H9 (cell line): ENCODE measurements at regions not wholly inside any gene's neighbourhood (a gene's known extent, or its start where the extent isn't known, plus 50 kb on each side); places are given as distances from the start of the nearest gene placed in this dataset.

Source experiments
- DNase-seq: peaks from one replicate; pipeline ENCODE4 v3.0.0-alpha.2; 2017
- H2AFZ ChIP-seq: one replicate; pipeline ENCODE4 v1.6.1; 2013; ENCODE audit warnings: mild to moderate bottlenecking, low read length, control low read depth, moderate library complexity
- H2AK5ac ChIP-seq: 2 replicates; pipeline ENCODE4 v1.6.1; 2013; ENCODE audit warnings: low read length, control low read depth, mixed read lengths; ENCODE audit not compliant: insufficient read length
- H2BK120ac ChIP-seq: one replicate; pipeline ENCODE4 v1.6.1; 2013; ENCODE audit warnings: low read depth, mild to moderate bottlenecking, low read length, control low read depth, inconsistent platforms; ENCODE audit not compliant: poor library complexity, severe bottlenecking
- H2BK12ac ChIP-seq: 2 replicates; pipeline ENCODE4 v1.6.1; 2013; ENCODE audit warnings: low read length, control low read depth, mixed read lengths, low read depth; ENCODE audit not compliant: insufficient read length
- H2BK15ac ChIP-seq: 2 replicates; pipeline ENCODE4 v1.6.1; 2013; ENCODE audit warnings: low read depth, low read length, control low read depth
- H2BK20ac ChIP-seq: one replicate; pipeline ENCODE4 v1.6.1; 2013; ENCODE audit warnings: low read depth, mild to moderate bottlenecking, low read length, control low read depth, inconsistent platforms; ENCODE audit not compliant: poor library complexity, severe bottlenecking
- H2BK5ac ChIP-seq: 2 replicates; pipeline ENCODE4 v1.6.1; 2013; ENCODE audit warnings: low read length, control low read depth, mixed read lengths; ENCODE audit not compliant: insufficient read length
- H3K14ac ChIP-seq: 2 replicates; pipeline ENCODE4 v1.6.1; 2013; ENCODE audit warnings: low read length, control low read depth; ENCODE audit not compliant: insufficient read depth
- H3K18ac ChIP-seq: 2 replicates; pipeline ENCODE4 v1.6.1; 2013; ENCODE audit warnings: low read depth, mild to moderate bottlenecking, mixed read lengths, low read length, control low read depth; ENCODE audit not compliant: insufficient read length
- H3K23ac ChIP-seq: 2 replicates; pipeline ENCODE4 v1.6.1; 2013; ENCODE audit warnings: low read length, control low read depth, mixed read lengths, low read depth; ENCODE audit not compliant: insufficient read length
- H3K23me2 ChIP-seq: 2 replicates; pipeline ENCODE4 v1.6.1; 2013; ENCODE audit warnings: low read depth, mild to moderate bottlenecking, mixed read lengths, low read length, control low read depth; ENCODE audit not compliant: insufficient read length, poor library complexity, severe bottlenecking
- H3K27ac ChIP-seq: 2 replicates; pipeline ENCODE4 v1.5.1; 2013; ENCODE audit warnings: low read length, control low read depth, mixed read lengths, low read depth; ENCODE audit not compliant: insufficient read length
- H3K27me3 ChIP-seq: 2 replicates; pipeline ENCODE4 v1.6.1; 2013; ENCODE audit warnings: low read length, control low read depth, inconsistent platforms; ENCODE audit not compliant: insufficient read depth
- H3K4ac ChIP-seq: 2 replicates; pipeline ENCODE4 v1.6.1; 2013; ENCODE audit warnings: low read depth, mild to moderate bottlenecking, control low read depth, inconsistent platforms, low read length, moderate library complexity
- H3K4me1 ChIP-seq: 2 replicates; pipeline ENCODE4 v1.6.1; 2013; ENCODE audit warnings: low read length, control low read depth, inconsistent platforms; ENCODE audit not compliant: insufficient read depth
- H3K4me2 ChIP-seq: 2 replicates; pipeline ENCODE4 v1.6.1; 2013; ENCODE audit warnings: low read length, control low read depth, mixed read lengths; ENCODE audit not compliant: insufficient read length, insufficient read depth
- H3K56ac ChIP-seq: 2 replicates; pipeline ENCODE4 v1.6.1; 2013; ENCODE audit warnings: low read depth, mild to moderate bottlenecking, mixed read lengths, low read length, control low read depth; ENCODE audit not compliant: insufficient read length
- H3K79me1 ChIP-seq: 2 replicates; pipeline ENCODE4 v1.6.1; 2013; ENCODE audit warnings: low read depth, mild to moderate bottlenecking, moderate library complexity, low read length, control low read depth, inconsistent platforms; ENCODE audit not compliant: insufficient read depth, poor library complexity, severe bottlenecking
- H3K79me2 ChIP-seq: 2 replicates; pipeline ENCODE4 v1.6.1; 2013; ENCODE audit warnings: low read length, control low read depth, inconsistent platforms; ENCODE audit not compliant: insufficient read depth
- H3K9ac ChIP-seq: 2 replicates; pipeline ENCODE4 v1.6.1; 2013; ENCODE audit warnings: low read length, control low read depth, mixed read lengths; ENCODE audit not compliant: insufficient read length; ENCODE audit errors: extremely low read depth
- H3K9me3 ChIP-seq: one replicate; pipeline ENCODE4 v1.6.1; 2013; ENCODE audit warnings: low read depth, low read length, inconsistent platforms; ENCODE audit not compliant: control insufficient read depth
- H3T11ph ChIP-seq: one replicate; pipeline ENCODE4 v1.6.1; 2013; ENCODE audit warnings: mild to moderate bottlenecking, low read length, control low read depth, inconsistent platforms
- H4K20me1 ChIP-seq: one replicate; pipeline ENCODE4 v1.6.1; 2013; ENCODE audit not compliant: control insufficient read depth, insufficient read length, insufficient read depth
- H4K5ac ChIP-seq: 2 replicates; pipeline ENCODE4 v1.6.1; 2013; ENCODE audit warnings: low read depth, mild to moderate bottlenecking, mixed read lengths, low read length, control low read depth; ENCODE audit not compliant: insufficient read length
- H4K8ac ChIP-seq: replicated peaks from 2 replicates; pipeline ENCODE4 v1.6.1; 2013; ENCODE audit warnings: low read length, control low read depth, mixed read lengths, low read depth; ENCODE audit not compliant: insufficient read length
- H4K91ac ChIP-seq: 2 replicates; pipeline ENCODE4 v1.6.1; 2013; ENCODE audit warnings: low read depth, mild to moderate bottlenecking, moderate library complexity, mixed read lengths, low read length, control low read depth; ENCODE audit not compliant: insufficient read length
- H3K27ac Mint-ChIP-seq, 3 experiments: 2 replicates in 2 of 3; 3 replicates in 1 of 3; pipeline ENCODE4 v1.8.0; 2020 to 2021; ENCODE audit warnings: mixed read lengths in 3 of 3, mild to moderate bottlenecking in 1 of 3, moderate library complexity in 1 of 3
- H3K27me3 Mint-ChIP-seq: 2 replicates; pipeline ENCODE4 v1.8.0; 2021; ENCODE audit warnings: low read depth, mild to moderate bottlenecking, moderate library complexity, mixed read lengths
- H3K36me3 Mint-ChIP-seq, 3 experiments: 2 replicates in 2 of 3; 3 replicates in 1 of 3; pipeline ENCODE4 v1.8.0; 2020 to 2021; ENCODE audit warnings: low read depth in 3 of 3, mixed read lengths in 3 of 3; ENCODE audit not compliant: insufficient read depth in 1 of 3
- H3K4me1 Mint-ChIP-seq, 2 experiments: 2 replicates each; pipeline ENCODE4 v1.8.0; 2020; ENCODE audit warnings: mixed read lengths in 2 of 2
- H3K4me3 Mint-ChIP-seq, 2 experiments: 2 replicates in 1 of 2; 3 replicates in 1 of 2; pipeline ENCODE4 v1.8.0; 2020 to 2021; ENCODE audit warnings: mild to moderate bottlenecking in 2 of 2, mixed read lengths in 2 of 2, moderate library complexity in 1 of 2
- H3K9me3 Mint-ChIP-seq, 2 experiments: 2 replicates in 1 of 2; 3 replicates in 1 of 2; pipeline ENCODE4 v1.8.0; 2020; ENCODE audit warnings: mild to moderate bottlenecking in 2 of 2, mixed read lengths in 2 of 2, moderate library complexity in 1 of 2
- CTCF ChIP-seq: fragments of 200-600 bp; sonication (generic); conservative IDR thresholded peaks from 3 replicates; pipeline ENCODE4 v1.8.0; 2021; ENCODE audit warnings: antibody characterized with exemption, mild to moderate bottlenecking
- WGBS: extraction: QIAGEN DNeasy Blood & Tissue Kit; methylation state at CpG from one replicate; pipeline ENCODE4 v1.1.7; 2013; ENCODE audit warnings: missing lambda C conversion rate, low lambda C conversion rate, mixed read lengths; ENCODE audit not compliant: insufficient read length; ENCODE audit errors: extremely low coverage; 5-methylcytosine and 5-hydroxymethylcytosine counted together

- H3K79me2 ChIP-seq = no peaks in the 10 kb centered on the region
- no peak overlapping the region for H3K56ac ChIP-seq
- no peak overlapping the region for H2BK20ac ChIP-seq
- DNase-seq = no peak
- no peak overlapping the region for H3K27ac Mint-ChIP-seq
- no peak overlapping the region for H4K91ac ChIP-seq
- no peak overlapping the region for H3K4me2 ChIP-seq
- no peak overlapping the region for H3K23ac ChIP-seq
- no peak overlapping the region for H3T11ph ChIP-seq
- no peak overlapping the region for H2BK120ac ChIP-seq
- no peak overlapping the region for H3K18ac ChIP-seq
- no peaks in the 10 kb centered on the region for H3K9me3 ChIP-seq
- no peak overlapping the region for H2BK12ac ChIP-seq
- no peak overlapping the region for H3K9ac ChIP-seq
- H3K4me1 Mint-ChIP-seq = peaks cover 0 to under 1% of the 10 kb centered on the region in 2 experiments; a peak in 2 of 4 replicates
- H3K9me3 Mint-ChIP-seq = no peaks in the 10 kb centered on the region
- TF ChIP-seq CTCF = no peak
- H3K4me3 Mint-ChIP-seq = no peak overlapping the region
- no peaks in the 10 kb centered on the region for H3K27me3 ChIP-seq
- no peak overlapping the region for H2BK5ac ChIP-seq
- no peak overlapping the region for H4K8ac ChIP-seq
- no peaks in the 10 kb centered on the region for H3K79me1 ChIP-seq
- no peaks in the 10 kb centered on the region for H3K27me3 Mint-ChIP-seq
- no peaks in the 10 kb centered on the region for H3K36me3 Mint-ChIP-seq
- no peaks in the 10 kb centered on the region for H4K20me1 ChIP-seq
- no peaks in the 10 kb centered on the region for H3K23me2 ChIP-seq
- H3K14ac ChIP-seq = no peak overlapping the region
- no peak overlapping the region for H2BK15ac ChIP-seq
- no peak overlapping the region for H3K4ac ChIP-seq
- no peaks in the 10 kb centered on the region for H3K4me1 ChIP-seq
- no peak overlapping the region for H4K5ac ChIP-seq
- no peak overlapping the region for H2AK5ac ChIP-seq
- WGBS = no CpG with 5 or more reads among the region's 4 CpGs
- H3K27ac ChIP-seq = no peak overlapping the region
- H2AFZ ChIP-seq = no peak overlapping the region
These were observed 249.2 kb upstream of the FIGN start for GRCh38 chr2:163984986-163985385.
